ENCODE measurements at regions not wholly inside any gene's neighbourhood (a gene's known extent, or its start where the extent isn't known, plus 50 kb on each side); places are given as distances from the start of the nearest gene placed in this dataset.

GRCh38 chr2:172658945-172659344 is 76.7 kb upstream of the RAPGEF4 start:
- no peak overlapping the region for H3K4me3 ChIP-seq (ENCODE audit: control insufficient read depth, low read depth, low read length)
- no peak for TF ChIP-seq CTCF (IDR thresholded peaks at IDR 0.05; ENCODE audit: control insufficient read depth, insufficient read depth, low read depth, low read length, missing control alignments)
- no peak for DNase-seq (ENCODE audit: low read depth)

- H3K4me3 ChIP-seq (ENCODE audit: control insufficient read depth, low read depth, low read length), result no peak overlapping the region
- DNase-seq (ENCODE audit: low read depth), result no peak
- TF ChIP-seq CTCF (IDR thresholded peaks at IDR 0.05; ENCODE audit: control insufficient read depth, insufficient read depth, low read depth, low read length, missing control alignments), result no peak
Observed at GRCh38 chr2:172662099-172662498, 73.5 kb upstream of the RAPGEF4 start.

- no peak overlapping the region for H3K4me3 ChIP-seq (ENCODE audit: control insufficient read depth, low read depth, low read length)
- peak; percentile 28 for DNase-seq (ENCODE audit: low read depth)
- no peak for TF ChIP-seq CTCF (IDR thresholded peaks at IDR 0.05; ENCODE audit: control insufficient read depth, insufficient read depth, low read depth, low read length, missing control alignments)
Observed at GRCh38 chr2:172664766-172665165, 70.9 kb upstream of the RAPGEF4 start.

- no peak overlapping the region for H3K4me3 ChIP-seq (ENCODE audit: control insufficient read depth, low read depth, low read length)
- no peak for TF ChIP-seq CTCF (IDR thresholded peaks at IDR 0.05; ENCODE audit: control insufficient read depth, insufficient read depth, low read depth, low read length, missing control alignments)
- no peak for DNase-seq (ENCODE audit: low read depth)
Observed at GRCh38 chr2:172667581-172668325, 67.9 kb upstream of the RAPGEF4 start.

GRCh38 chr2:172671501-172671900 is 64.1 kb upstream of the RAPGEF4 start:
- H3K4me3 ChIP-seq (ENCODE audit: control insufficient read depth, low read depth, low read length), result no peak overlapping the region
- DNase-seq (ENCODE audit: low read depth), result no peak
- TF ChIP-seq CTCF (IDR thresholded peaks at IDR 0.05; ENCODE audit: control insufficient read depth, insufficient read depth, low read depth, low read length, missing control alignments), result no peak

- no peak for DNase-seq (ENCODE audit: low read depth)
- no peak for TF ChIP-seq CTCF (IDR thresholded peaks at IDR 0.05; ENCODE audit: control insufficient read depth, insufficient read depth, low read depth, low read length, missing control alignments)
- no peak overlapping the region for H3K4me3 ChIP-seq (ENCODE audit: control insufficient read depth, low read depth, low read length)
Observed at GRCh38 chr2:172672114-172672513, 63.5 kb upstream of the RAPGEF4 start.
